ENCODE measurements at regions not wholly inside any gene's neighbourhood (a gene's known extent, or its start where the extent isn't known, plus 50 kb on each side); places are given as distances from the start of the nearest gene placed in this dataset.

GRCh38 chr1:239221656-239222055 is 164.7 kb upstream of the CHRM3 start:
- TF ChIP-seq CTCF (tag by site-specific recombination; IDR thresholded peaks at IDR 0.05), result no peak
- no peak for TF ChIP-seq TSHZ1 (tag by site-specific recombination; IDR thresholded peaks at IDR 0.05; ENCODE audit: borderline replicate concordance)
- TF ChIP-seq YY1 (tag by site-specific recombination; IDR thresholded peaks at IDR 0.05), result no peak
- TF ChIP-seq ZNF423 (tag by site-specific recombination; IDR thresholded peaks at IDR 0.05), result no peak
- no peak for TF ChIP-seq ZNF274 (IDR thresholded peaks at IDR 0.05; ENCODE audit: low read length)
- no peak for TF ChIP-seq ZNF274 (tag by site-specific recombination; IDR thresholded peaks at IDR 0.05; ENCODE audit: borderline replicate concordance)
- no peak for TF ChIP-seq PRDM4 (tag by site-specific recombination; IDR thresholded peaks at IDR 0.05)
- no peak for TF ChIP-seq ZSCAN30 (tag by site-specific recombination; IDR thresholded peaks at IDR 0.05)
- TF ChIP-seq ZNF670 (tag by site-specific recombination; IDR thresholded peaks at IDR 0.05; ENCODE audit: low read depth), result no peak
- TF ChIP-seq ZNF488 (tag by site-specific recombination; IDR thresholded peaks at IDR 0.05), result no peak
- no peak for TF ChIP-seq ZNF248 (tag by site-specific recombination; IDR thresholded peaks at IDR 0.05)
- no peak for TF ChIP-seq HOXA7 (CRISPR knock-in tag; IDR thresholded peaks at IDR 0.05; ENCODE audit: borderline replicate concordance)
- no peak for TF ChIP-seq ZNF132 (tag by site-specific recombination; IDR thresholded peaks at IDR 0.05; ENCODE audit: borderline replicate concordance)
- TF ChIP-seq ZNF785 (tag by site-specific recombination; IDR thresholded peaks at IDR 0.05), result no peak
